Stimulated activated CD4-positive, alpha-beta T cell treated with anti-CD3 and anti-CD28 coated beads, Interleukin-12 subunit alpha, Interleukin-12 subunit beta, amount 100 ng/mL, for 4 hours (primary cell): ENCODE measurements at regions not wholly inside any gene's neighbourhood (a gene's known extent, or its start where the extent isn't known, plus 50 kb on each side); places are given as distances from the start of the nearest gene placed in this dataset.

Experiments used
- DNase-seq: peaks from one replicate; pipeline ENCODE4 v3.0.0-alpha.2; 2020

- DNase-seq: no peak
These were observed 238.0 kb upstream of the SALL3 start for GRCh38 chr18:78741381-78742217.

GRCh38 chr18:78742218-78742745 is 237.3 kb upstream of the SALL3 start:
- DNase-seq: no peak

DNA sequence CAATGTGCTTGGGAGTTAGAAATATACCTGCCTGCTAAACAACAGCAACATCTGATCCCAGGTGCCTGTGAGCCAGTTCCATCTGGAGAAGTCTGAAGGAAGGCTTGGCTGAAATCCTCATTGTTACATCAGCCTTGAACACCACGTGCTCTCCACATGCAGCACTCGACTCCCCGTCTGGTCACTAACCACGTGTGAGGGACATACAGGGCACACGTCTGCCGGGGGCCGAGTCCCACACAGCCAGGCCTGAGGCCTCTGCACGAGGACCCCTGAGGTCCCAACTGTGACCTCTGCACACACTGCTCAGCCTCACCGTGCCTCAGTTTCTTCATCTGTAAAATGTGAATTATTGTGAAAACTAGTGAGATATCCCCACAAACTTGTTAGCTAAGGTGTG is 236.5 kb upstream of the SALL3 start:
- DNase-seq: no peak

GRCh38 chr18:78751664-78752063 is 228.0 kb upstream of the SALL3 start:
- no peak for DNase-seq

DNA sequence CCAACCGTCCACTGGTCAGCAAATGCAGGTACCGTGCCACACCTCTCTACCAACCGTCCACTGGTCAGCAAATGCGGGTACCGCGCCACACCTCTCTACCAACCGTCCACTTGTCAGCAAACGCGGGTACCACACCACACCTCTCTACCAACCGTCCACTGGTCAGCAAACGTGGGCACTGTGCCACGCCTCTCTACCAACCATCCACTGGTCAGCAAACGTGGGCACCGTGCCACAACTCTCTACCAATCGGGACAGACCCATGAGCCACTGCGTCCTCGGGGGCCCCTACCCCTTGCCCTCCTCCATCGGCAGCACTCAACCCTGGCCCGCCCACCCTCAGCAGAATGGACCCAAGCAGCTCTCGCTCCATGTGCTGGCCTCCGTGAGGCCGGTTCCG is 226.4 kb upstream of the SALL3 start:
- DNase-seq: no peak

DNA sequence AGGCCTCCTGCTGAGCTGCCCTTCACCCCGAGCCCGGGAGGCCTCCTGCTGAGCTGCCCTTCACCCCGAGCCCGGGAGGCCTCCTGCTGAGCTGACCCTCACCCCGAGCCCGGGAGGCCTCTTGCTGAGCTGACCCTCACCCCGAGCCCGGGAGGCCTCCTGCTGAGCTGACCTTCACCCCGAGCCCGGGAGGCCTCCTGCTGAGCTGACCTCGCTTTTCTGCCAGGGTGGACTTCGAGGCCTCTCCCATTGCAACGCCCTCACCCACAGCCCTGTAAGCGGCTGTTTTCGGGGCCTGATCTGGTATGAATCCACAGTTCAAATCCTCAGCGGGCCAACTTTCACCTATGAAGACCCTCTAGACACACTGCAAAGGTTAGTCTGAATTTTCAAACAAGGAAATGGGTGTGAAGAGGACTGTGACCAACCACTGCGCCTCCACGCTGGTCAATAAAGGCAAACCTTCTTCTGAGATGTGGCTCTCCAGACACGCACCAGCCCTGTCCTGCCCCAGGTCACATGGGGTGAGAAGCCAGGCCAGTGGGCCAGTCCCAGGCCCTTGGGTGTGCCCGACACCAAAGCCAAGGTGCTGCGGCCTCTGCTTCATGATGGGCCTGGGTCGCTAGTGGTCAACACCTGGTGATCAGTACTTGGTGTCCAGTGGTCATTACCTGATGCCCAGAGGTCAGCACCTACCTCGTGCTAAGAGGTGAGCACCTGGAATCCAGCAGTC is 225.1 kb upstream of the SALL3 start:
- DNase-seq: no peak

- no peak for DNase-seq
These were observed 222.6 kb upstream of the SALL3 start for GRCh38 chr18:78757014-78757413.

- DNase-seq: no peak
These were observed 221.1 kb upstream of the SALL3 start for GRCh38 chr18:78758496-78758895.

DNA sequence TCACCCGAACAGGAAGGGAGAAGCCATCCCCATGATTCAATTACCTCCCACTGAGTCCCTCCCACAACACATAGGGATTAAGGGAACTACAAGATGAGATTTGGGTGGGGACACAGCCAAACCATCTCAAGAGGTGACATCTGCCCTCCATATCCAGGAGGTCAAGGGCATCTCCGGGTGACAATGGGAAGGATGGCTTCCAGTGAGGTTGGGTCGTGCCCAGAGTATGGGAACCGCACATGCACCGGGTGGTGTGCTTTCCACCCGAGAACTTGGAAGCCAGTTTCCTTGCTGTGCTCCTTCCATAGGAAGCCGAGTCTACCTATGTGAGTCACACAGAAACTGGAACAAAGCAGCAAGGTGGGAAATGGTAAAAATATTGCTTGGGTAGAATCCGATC is 216.9 kb upstream of the SALL3 start:
- DNase-seq: no peak

- no peak for DNase-seq
These were observed 215.1 kb upstream of the SALL3 start for GRCh38 chr18:78764544-78764943.

DNA sequence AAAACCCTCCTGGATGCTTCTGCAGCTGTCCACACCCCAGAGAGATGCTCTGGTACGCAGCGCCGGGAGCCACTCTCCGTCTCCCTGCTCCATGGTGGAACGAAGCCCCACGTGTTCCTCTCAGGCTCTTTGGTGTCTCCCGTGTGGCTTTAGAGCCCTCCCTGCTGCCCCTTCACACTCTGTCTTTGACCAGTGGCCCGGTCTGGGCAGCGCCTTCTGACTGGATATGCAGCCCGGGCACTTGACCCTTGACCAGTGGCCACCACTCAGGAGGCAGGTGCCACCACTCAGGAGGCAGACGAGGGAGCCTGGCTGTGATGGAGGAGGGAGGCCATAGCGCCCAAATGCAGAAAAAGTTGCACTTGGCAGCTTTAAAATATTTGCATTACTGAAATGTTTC is 214.5 kb upstream of the SALL3 start:
- DNase-seq: no peak

DNA sequence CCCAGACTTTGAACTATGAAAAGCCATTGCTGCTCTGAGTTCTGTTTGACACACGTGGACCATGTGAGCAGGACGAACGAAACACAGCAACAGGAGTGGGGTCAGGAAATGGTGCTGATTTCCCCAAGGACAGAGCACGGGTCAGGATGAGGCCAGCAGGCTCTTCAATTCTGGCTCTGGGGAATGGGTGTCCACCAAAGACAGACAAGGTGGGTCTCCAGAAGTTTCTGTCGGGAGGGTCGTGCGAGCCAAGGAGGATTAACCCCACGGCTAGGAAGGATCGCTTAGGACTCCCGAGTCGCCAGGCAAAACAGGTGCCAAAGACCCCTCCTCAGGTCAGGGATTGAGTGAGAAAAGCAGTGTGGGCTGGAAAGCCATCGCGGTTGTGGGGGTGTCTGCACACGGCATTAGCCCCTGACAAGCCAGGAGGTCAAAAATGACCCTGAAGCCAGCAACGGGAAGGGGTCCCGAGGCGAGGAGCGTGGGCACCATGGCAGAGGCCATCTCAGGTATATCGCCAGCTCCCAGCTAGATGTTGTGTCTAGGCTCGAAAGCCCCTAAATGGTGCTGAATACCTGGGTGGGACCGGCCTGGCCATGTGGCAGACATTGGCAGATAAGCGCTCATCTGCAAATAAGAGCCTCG is 213.9 kb upstream of the SALL3 start:
- DNase-seq: no peak

GRCh38 chr18:78766651-78767533 is 212.7 kb upstream of the SALL3 start:
- DNase-seq: no peak

- DNase-seq: no peak
These were observed 212.0 kb upstream of the SALL3 start for GRCh38 chr18:78767648-78768071.

- no peak for DNase-seq
These were observed 211.4 kb upstream of the SALL3 start for GRCh38 chr18:78768221-78768620.

- DNase-seq: no peak
These were observed 210.7 kb upstream of the SALL3 start for GRCh38 chr18:78768656-78769501.

DNA sequence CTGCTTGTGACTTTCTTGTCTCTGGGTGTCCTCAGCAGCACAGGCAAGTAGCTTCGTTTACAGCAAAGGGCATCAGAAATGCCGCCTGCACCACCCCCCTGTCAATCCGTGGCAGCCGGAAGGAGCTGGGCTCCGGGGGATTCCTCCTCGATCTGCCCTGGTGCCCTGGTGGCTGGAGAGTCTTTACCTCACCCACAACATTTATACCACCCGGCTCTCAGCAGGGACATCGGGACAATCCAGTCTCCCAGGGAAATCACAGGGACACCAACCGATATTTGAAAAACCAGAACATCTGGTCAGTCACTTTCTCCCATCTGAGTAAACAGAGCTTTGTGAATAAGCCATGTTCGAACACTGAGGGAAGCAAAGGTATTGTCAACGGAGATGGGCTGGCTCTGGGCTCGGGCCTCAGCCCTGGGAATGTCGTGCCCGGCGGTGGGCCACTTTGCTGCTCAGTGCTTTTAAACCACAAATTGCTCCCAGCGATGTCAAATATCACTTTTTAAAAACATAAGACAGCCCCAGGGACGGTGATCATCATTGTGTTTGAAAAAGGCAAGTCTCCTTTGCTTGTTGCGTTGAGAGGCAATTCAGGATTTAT is 210.0 kb upstream of the SALL3 start:
- no peak for DNase-seq

GRCh38 chr18:78770139-78770822 is 209.3 kb upstream of the SALL3 start:
- no peak for DNase-seq

DNA sequence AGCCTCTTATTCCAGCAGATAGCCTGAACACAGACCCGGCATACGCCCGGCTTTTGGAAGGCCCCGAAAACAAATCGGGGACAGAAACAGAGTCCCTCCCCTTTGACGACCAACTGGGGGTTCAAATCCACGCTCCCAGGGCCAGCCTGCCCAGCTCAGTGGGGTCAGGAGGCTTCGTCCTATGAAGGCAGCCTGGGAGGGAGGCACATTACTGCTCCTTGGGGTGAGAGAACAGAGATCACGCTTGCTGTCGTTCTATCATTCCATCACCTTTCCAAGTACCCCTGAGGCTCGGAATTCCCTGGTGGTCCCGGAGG is 208.8 kb upstream of the SALL3 start:
- no peak for DNase-seq

GRCh38 chr18:78771496-78772359 is 207.9 kb upstream of the SALL3 start:
- DNase-seq: no peak
